ENCODE measurements at regions not wholly inside any gene's neighbourhood (a gene's known extent, or its start where the extent isn't known, plus 50 kb on each side); places are given as distances from the start of the nearest gene placed in this dataset.

GRCh38 chr6:12393100-12393499 lies 102.9 kb downstream of the EDN1 start:
- H3K9me3 Mint-ChIP-seq (ENCODE audit: unreplicated experiment) = peaks cover 27% of the 10 kb centered on the region
- Histone ChIP-seq H3K4me3 (ENCODE audit: low read depth, low read length) (no peak overlapping the region), H3K9me3 (0 out of 2 replicates have a peak, but pooled peaks cover 5% of the 10 kb centered on the region), H3K27me3 (replicated peaks; ENCODE audit: control insufficient read depth, insufficient read depth, low read length) (no peaks in the 10 kb centered on the region), H3K36me3 (ENCODE audit: control insufficient read depth, insufficient read depth, low read length) (no peaks in the 10 kb centered on the region), H3K4me1 (peaks cover 22% of the 10 kb centered on the region)
- H3K36me3 Mint-ChIP-seq (ENCODE audit: insufficient read depth, unreplicated experiment) = no peaks in the 10 kb centered on the region
- no peak overlapping the region for H3K27ac Mint-ChIP-seq (ENCODE audit: unreplicated experiment)
- POLR2A ChIA-PET = no interaction called here
- peaks cover 16% of the 10 kb centered on the region for H3K4me1 Mint-ChIP-seq (ENCODE audit: low read depth, unreplicated experiment)
- no peak overlapping the region for H3K4me3 Mint-ChIP-seq (ENCODE audit: unreplicated experiment)
- no TSS peak for BruUV-seq (replicated peaks)
- no peak for TF ChIP-seq CTCF (IDR thresholded peaks at IDR 0.05; ENCODE audit: insufficient read depth in 1 of 2, low read depth in 1 of 2, low read length in 1 of 2, severe bottlenecking in 1 of 2, unreplicated experiment in 1 of 2)
- CTCF ChIA-PET = no interaction called here
- no peaks in the 10 kb centered on the region for H3K27me3 Mint-ChIP-seq (ENCODE audit: insufficient read depth, unreplicated experiment)
- no peak for DNase-seq
- intact Hi-C loops (cut with micrococcal nuclease; ENCODE audit: unreplicated experiment) = no loop called here

- Mint-ChIP-seq H3K4me1 (ENCODE audit: low read depth, unreplicated experiment) (peaks cover 16% of the 10 kb centered on the region), H3K27me3 (ENCODE audit: insufficient read depth, unreplicated experiment) (no peaks in the 10 kb centered on the region), H3K27ac (ENCODE audit: unreplicated experiment) (no peak overlapping the region), H3K36me3 (ENCODE audit: insufficient read depth, unreplicated experiment) (no peaks in the 10 kb centered on the region), H3K9me3 (ENCODE audit: unreplicated experiment) (peaks cover 26% of the 10 kb centered on the region), H3K4me3 (ENCODE audit: unreplicated experiment) (no peak overlapping the region)
- BruUV-seq (replicated peaks) = no TSS peak
- no peak for TF ChIP-seq CTCF (IDR thresholded peaks at IDR 0.05; ENCODE audit: insufficient read depth in 1 of 2, low read depth in 1 of 2, low read length in 1 of 2, severe bottlenecking in 1 of 2, unreplicated experiment in 1 of 2)
- H3K4me3 ChIP-seq (ENCODE audit: low read depth, low read length) = no peak overlapping the region
- H3K9me3 ChIP-seq = 0 out of 2 replicates have a peak, but pooled peaks cover 5% of the 10 kb centered on the region
- POLR2A ChIA-PET = no interaction called here
- intact Hi-C loops (cut with micrococcal nuclease; ENCODE audit: unreplicated experiment) = no loop called here
- H3K36me3 ChIP-seq (ENCODE audit: control insufficient read depth, insufficient read depth, low read length) = no peaks in the 10 kb centered on the region
- DNase-seq = no peak
- peaks cover 22% of the 10 kb centered on the region for H3K4me1 ChIP-seq
- CTCF ChIA-PET = no interaction called here
- no peaks in the 10 kb centered on the region for H3K27me3 ChIP-seq (replicated peaks; ENCODE audit: control insufficient read depth, insufficient read depth, low read length)
Observed at GRCh38 chr6:12394170-12394569, 104.0 kb downstream of the EDN1 start.

GRCh38 chr6:12395898-12396297 lies 105.7 kb downstream of the EDN1 start:
- Histone ChIP-seq H3K9me3 (0 out of 2 replicates have a peak, but pooled peaks cover 3% of the 10 kb centered on the region), H3K4me3 (ENCODE audit: low read depth, low read length) (no peak overlapping the region), H3K36me3 (ENCODE audit: control insufficient read depth, insufficient read depth, low read length) (no peaks in the 10 kb centered on the region), H3K4me1 (peaks cover 21% of the 10 kb centered on the region), H3K27me3 (replicated peaks; ENCODE audit: control insufficient read depth, insufficient read depth, low read length) (no peaks in the 10 kb centered on the region)
- Mint-ChIP-seq H3K4me3 (ENCODE audit: unreplicated experiment) (no peak overlapping the region), H3K9me3 (ENCODE audit: unreplicated experiment) (peaks cover 20% of the 10 kb centered on the region), H3K36me3 (ENCODE audit: insufficient read depth, unreplicated experiment) (no peaks in the 10 kb centered on the region), H3K4me1 (ENCODE audit: low read depth, unreplicated experiment) (peaks cover 16% of the 10 kb centered on the region), H3K27ac (ENCODE audit: unreplicated experiment) (no peak overlapping the region), H3K27me3 (ENCODE audit: insufficient read depth, unreplicated experiment) (no peaks in the 10 kb centered on the region)
- TF ChIP-seq CTCF (IDR thresholded peaks at IDR 0.05; ENCODE audit: insufficient read depth in 1 of 2, low read depth in 1 of 2, low read length in 1 of 2, severe bottlenecking in 1 of 2, unreplicated experiment in 1 of 2) = peak in 1 of 2 experiments; percentile 5
- no TSS peak for BruUV-seq (replicated peaks)
- no peak for DNase-seq
- POLR2A ChIA-PET = no interaction called here
- intact Hi-C loops (cut with micrococcal nuclease; ENCODE audit: unreplicated experiment) = no loop called here
- CTCF ChIA-PET = no interaction called here
